ENCODE measurements at regions not wholly inside any gene's neighbourhood (a gene's known extent, or its start where the extent isn't known, plus 50 kb on each side); places are given as distances from the start of the nearest gene placed in this dataset.
"Not testable (repeated sequence)": the region's sequence is repeated elsewhere in the genome, so short reads cannot be mapped to it uniquely, and the experiment has no call there.

GRCh38 chr4:33837043-33837838 is 2407.1 kb downstream of the ARAP2 start:
- no peak overlapping the region for H3K4me3 ChIP-seq
- peak in 2 of 8 experiments; percentile 34 to 54 for ATAC-seq (replicated peaks in 6 of 8)
- 0 to 100% (median 73%) methylated on average over 1 to 4 of the region's 5 CpGs for WGBS, 10 experiments
- in situ Hi-C loops (cut with MboI; ENCODE audit: low pct_unique_long_range_greater_than_20kb in 2 of 9, low sequenced_read_pairs in 9 of 9, unreplicated experiment in 9 of 9): no loop called here
- H3K4me1 ChIP-seq (replicated peaks in 1 of 2): no peaks in the 10 kb centered on the region
- H3K27ac ChIP-seq: no peak overlapping the region

- no peak overlapping the region for H3K27ac ChIP-seq
- in situ Hi-C loops (cut with MboI; ENCODE audit: low pct_unique_long_range_greater_than_20kb in 2 of 9, low sequenced_read_pairs in 9 of 9, unreplicated experiment in 9 of 9): no loop called here
- WGBS, 10 experiments: 0 to 40% (median 24%) methylated on average over 1 of the region's 1 CpG
- no peak overlapping the region for H3K4me3 ChIP-seq
- no peak for ATAC-seq (replicated peaks in 6 of 8)
- H3K4me1 ChIP-seq (replicated peaks in 1 of 2): no peaks in the 10 kb centered on the region
These were observed 2403.2 kb downstream of the ARAP2 start for GRCh38 chr4:33841120-33841519.

- ATAC-seq (replicated peaks in 6 of 8): peak in 1 of 8 experiments; percentile 96
- H3K4me3 ChIP-seq: no peak overlapping the region
- 19 to 100% (median 80%) methylated on average over 1 to 3 of the region's 3 CpGs; no CpG with 5 or more reads in 3 of the 10 experiments for WGBS, 10 experiments
- H3K27ac ChIP-seq: no peak overlapping the region
- in situ Hi-C loops (cut with MboI; ENCODE audit: low pct_unique_long_range_greater_than_20kb in 2 of 9, low sequenced_read_pairs in 9 of 9, unreplicated experiment in 9 of 9): no loop called here
- no peaks in the 10 kb centered on the region for H3K4me1 ChIP-seq (replicated peaks in 1 of 2)
These were observed 2393.9 kb downstream of the ARAP2 start for GRCh38 chr4:33850371-33850902.

GRCh38 chr4:33853670-33854069 is 2390.6 kb downstream of the ARAP2 start:
- in situ Hi-C loops (cut with MboI; ENCODE audit: low pct_unique_long_range_greater_than_20kb in 2 of 9, low sequenced_read_pairs in 9 of 9, unreplicated experiment in 9 of 9); ATAC-seq (replicated peaks in 6 of 8); H3K4me1 ChIP-seq (replicated peaks in 1 of 2); H3K27ac ChIP-seq; H3K4me3 ChIP-seq: not testable (repeated sequence)

GRCh38 chr4:33864290-33864859 is 2379.9 kb downstream of the ARAP2 start:
- ATAC-seq (replicated peaks in 6 of 8): no peak
- no peak overlapping the region for H3K4me3 ChIP-seq
- no peak overlapping the region for H3K27ac ChIP-seq
- 67 to 100% (median 91%) methylated on average over 1 to 6 of the region's 6 CpGs; no CpG with 5 or more reads in 3 of the 10 experiments for WGBS, 10 experiments
- in situ Hi-C loops (cut with MboI; ENCODE audit: low pct_unique_long_range_greater_than_20kb in 2 of 9, low sequenced_read_pairs in 9 of 9, unreplicated experiment in 9 of 9): no loop called here
- no peaks in the 10 kb centered on the region for H3K4me1 ChIP-seq (replicated peaks in 1 of 2)

GRCh38 chr4:33873791-33874190 is 2370.5 kb downstream of the ARAP2 start:
- ATAC-seq (replicated peaks in 6 of 8): no peak
- H3K4me1 ChIP-seq (replicated peaks in 1 of 2): no peaks in the 10 kb centered on the region
- in situ Hi-C loops (cut with MboI; ENCODE audit: low pct_unique_long_range_greater_than_20kb in 2 of 9, low sequenced_read_pairs in 9 of 9, unreplicated experiment in 9 of 9): no loop called here
- H3K4me3 ChIP-seq: no peak overlapping the region
- H3K27ac ChIP-seq: no peak overlapping the region
- WGBS, 10 experiments: 0 to 88% (median 44%) methylated on average over 1 of the region's 1 CpG; no CpG with 5 or more reads in 4 of the 10 experiments

- Histone ChIP-seq H3K4me3 (no peak overlapping the region), H3K27ac (no peak overlapping the region), H3K4me1 (replicated peaks in 1 of 2) (no peaks in the 10 kb centered on the region)
- in situ Hi-C loops (cut with MboI; ENCODE audit: low pct_unique_long_range_greater_than_20kb in 2 of 9, low sequenced_read_pairs in 9 of 9, unreplicated experiment in 9 of 9): no loop called here
- ATAC-seq (replicated peaks in 6 of 8): no peak
These were observed 2365.6 kb downstream of the ARAP2 start for GRCh38 chr4:33878710-33879109.

- Histone ChIP-seq H3K4me1 (replicated peaks in 1 of 2) (no peaks in the 10 kb centered on the region), H3K27ac (no peak overlapping the region), H3K4me3 (no peak overlapping the region)
- no peak for ATAC-seq (replicated peaks in 6 of 8)
- in situ Hi-C loops (cut with MboI; ENCODE audit: low pct_unique_long_range_greater_than_20kb in 2 of 9, low sequenced_read_pairs in 9 of 9, unreplicated experiment in 9 of 9): no loop called here
- WGBS, 10 experiments: 0 to 82% (median 29%) methylated on average over 1 of the region's 1 CpG; no CpG with 5 or more reads in 3 of the 10 experiments
These were observed 2363.1 kb downstream of the ARAP2 start for GRCh38 chr4:33881176-33881575.

GRCh38 chr4:33882246-33882990 is 2361.9 kb downstream of the ARAP2 start:
- no peak for ATAC-seq (replicated peaks in 6 of 8)
- in situ Hi-C loops (cut with MboI; ENCODE audit: low pct_unique_long_range_greater_than_20kb in 2 of 9, low sequenced_read_pairs in 9 of 9, unreplicated experiment in 9 of 9): no loop called here
- WGBS, 10 experiments: 0 to 100% (median 81%) methylated on average over 1 to 4 of the region's 4 CpGs; no CpG with 5 or more reads in 1 of the 10 experiments
- Histone ChIP-seq H3K4me1 (replicated peaks in 1 of 2) (no peaks in the 10 kb centered on the region), H3K27ac (no peak overlapping the region), H3K4me3 (no peak overlapping the region)

GRCh38 chr4:33883111-33883510 is 2361.2 kb downstream of the ARAP2 start:
- no peak overlapping the region for H3K4me3 ChIP-seq
- in situ Hi-C loops (cut with MboI; ENCODE audit: low pct_unique_long_range_greater_than_20kb in 2 of 9, low sequenced_read_pairs in 9 of 9, unreplicated experiment in 9 of 9): no loop called here
- no peaks in the 10 kb centered on the region for H3K4me1 ChIP-seq (replicated peaks in 1 of 2)
- no peak overlapping the region for H3K27ac ChIP-seq
- no peak for ATAC-seq (replicated peaks in 6 of 8)

GRCh38 chr4:33886356-33886755 is 2358.0 kb downstream of the ARAP2 start:
- in situ Hi-C loops (cut with MboI; ENCODE audit: low pct_unique_long_range_greater_than_20kb in 2 of 9, low sequenced_read_pairs in 9 of 9, unreplicated experiment in 9 of 9): no loop called here
- H3K4me3 ChIP-seq: no peak overlapping the region
- no peak for ATAC-seq (replicated peaks in 6 of 8)
- no peaks in the 10 kb centered on the region for H3K4me1 ChIP-seq (replicated peaks in 1 of 2)
- no peak overlapping the region for H3K27ac ChIP-seq
- 21 to 100% (median 91%) methylated on average over 1 to 7 of the region's 8 CpGs; no CpG with 5 or more reads in 1 of the 10 experiments for WGBS, 10 experiments

GRCh38 chr4:33890841-33891240 is 2353.5 kb downstream of the ARAP2 start:
- in situ Hi-C loops (cut with MboI; ENCODE audit: low pct_unique_long_range_greater_than_20kb in 2 of 9, low sequenced_read_pairs in 9 of 9, unreplicated experiment in 9 of 9): no loop called here
- no peak overlapping the region for H3K27ac ChIP-seq
- WGBS, 10 experiments: 0 to 100% (median 89%) methylated on average over 1 to 3 of the region's 3 CpGs
- no peaks in the 10 kb centered on the region for H3K4me1 ChIP-seq (replicated peaks in 1 of 2)
- ATAC-seq (replicated peaks in 6 of 8): no peak
- H3K4me3 ChIP-seq: no peak overlapping the region

- in situ Hi-C loops (cut with MboI; ENCODE audit: low pct_unique_long_range_greater_than_20kb in 2 of 9, low sequenced_read_pairs in 9 of 9, unreplicated experiment in 9 of 9): no loop called here
- H3K4me1 ChIP-seq (replicated peaks in 1 of 2): no peaks in the 10 kb centered on the region
- WGBS, 10 experiments: 0 to 100% (median 55%) methylated on average over 1 of the region's 1 CpG; no CpG with 5 or more reads in 3 of the 10 experiments
- no peak overlapping the region for H3K4me3 ChIP-seq
- peak in 2 of 8 experiments; percentile 42 to 70 for ATAC-seq (replicated peaks in 6 of 8)
- H3K27ac ChIP-seq: no peak overlapping the region
These were observed 2332.4 kb downstream of the ARAP2 start for GRCh38 chr4:33911959-33912358.
